AG09309 (cell line): ENCODE measurements at regions not wholly inside any gene's neighbourhood (a gene's known extent, or its start where the extent isn't known, plus 50 kb on each side); places are given as distances from the start of the nearest gene placed in this dataset.
"Not testable (repeated sequence)": the region's sequence is repeated elsewhere in the genome, so short reads cannot be mapped to it uniquely, and the experiment has no call there.

Source experiments
- DNase-seq: peaks from one replicate; pipeline ENCODE4 v3.0.0-alpha.2; 2010; ENCODE audit warnings: low read depth
- H3K4me3 ChIP-seq: 2 replicates; pipeline ENCODE4 v1.5.1; 2011; ENCODE audit warnings: mild to moderate bottlenecking, low read depth, low read length, moderate library complexity; ENCODE audit not compliant: control insufficient read depth
- CTCF ChIP-seq: IDR thresholded peaks from 2 replicates; pipeline ENCODE4 v1.5.1; 2011; ENCODE audit warnings: mild to moderate bottlenecking, low read depth, low read length, inconsistent platforms; ENCODE audit not compliant: insufficient read depth, control insufficient read depth; ENCODE audit errors: missing control alignments

- no peak for DNase-seq
- H3K4me3 ChIP-seq, result no peak overlapping the region
- TF ChIP-seq CTCF, result no peak
Observed at GRCh38 chr12:30278401-30278800, 417.3 kb downstream of the IPO8 start.

- DNase-seq, H3K4me3 ChIP-seq: not testable (repeated sequence)
Observed at GRCh38 chr12:30272515-30272914, 423.2 kb downstream of the IPO8 start.

DNA sequence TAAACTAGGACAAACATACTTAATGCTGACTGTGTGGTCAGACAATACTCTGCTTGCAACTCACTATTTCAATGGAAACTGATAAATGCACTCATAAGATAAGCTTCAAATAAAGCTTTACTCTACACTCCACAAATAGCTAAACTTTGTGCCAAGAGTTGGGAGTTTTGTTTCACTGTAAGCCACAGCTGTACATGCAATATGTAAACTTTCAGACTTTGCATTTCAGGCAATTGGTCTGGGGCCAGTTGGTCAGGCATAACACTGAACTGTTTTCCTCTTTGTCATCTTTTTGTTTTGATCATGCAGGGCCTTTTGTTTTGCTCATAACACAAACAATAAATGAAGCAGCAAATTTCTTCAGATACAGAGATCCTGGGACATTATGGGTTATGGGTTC lies 426.2 kb downstream of the IPO8 start:
- DNase-seq, result no peak
- H3K4me3 ChIP-seq, result no peak overlapping the region
- no peak for TF ChIP-seq CTCF

DNA sequence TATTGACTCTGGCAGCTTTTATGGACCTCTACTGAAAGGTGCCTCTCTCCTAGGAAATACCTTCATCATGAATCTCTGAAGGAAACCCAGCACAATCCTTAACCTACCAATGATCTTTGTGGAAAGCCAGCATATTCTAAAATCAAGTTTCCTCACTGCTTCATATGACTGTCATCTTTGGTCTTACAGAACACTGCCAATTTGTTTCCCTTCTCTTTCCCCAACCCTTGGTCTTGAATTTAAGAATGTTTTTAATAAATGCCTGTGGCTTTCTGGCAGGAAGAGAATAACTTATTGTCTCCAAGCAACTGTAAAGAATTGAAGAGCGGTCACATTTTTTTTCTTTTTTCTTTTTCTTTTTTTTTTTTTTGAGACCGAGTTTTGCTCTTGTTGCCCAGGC lies 427.6 kb downstream of the IPO8 start:
- no peak for DNase-seq
- no peak overlapping the region for H3K4me3 ChIP-seq
- TF ChIP-seq CTCF, result no peak

DNA sequence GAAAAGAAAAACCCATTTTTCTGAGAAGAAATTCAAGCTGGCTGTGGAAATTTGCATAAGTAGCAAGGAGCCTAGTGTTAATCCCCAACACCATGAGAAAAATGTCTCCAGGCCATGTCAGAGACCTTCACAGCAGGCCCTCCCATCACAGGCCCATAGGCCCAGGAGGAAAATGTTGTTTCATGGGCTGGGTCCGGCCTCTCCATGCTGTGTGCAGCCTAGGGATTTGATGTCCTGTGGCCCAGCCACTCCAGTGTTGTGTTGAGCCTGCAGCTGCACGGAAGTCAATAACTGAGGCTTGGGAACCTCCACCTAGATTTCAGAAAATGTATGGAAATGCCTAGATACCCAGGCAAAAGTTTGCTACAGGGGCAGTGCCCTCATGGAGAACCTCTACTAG lies 432.2 kb downstream of the IPO8 start:
- DNase-seq, result no peak
- H3K4me3 ChIP-seq, result no peak overlapping the region
- TF ChIP-seq CTCF, result no peak

DNA sequence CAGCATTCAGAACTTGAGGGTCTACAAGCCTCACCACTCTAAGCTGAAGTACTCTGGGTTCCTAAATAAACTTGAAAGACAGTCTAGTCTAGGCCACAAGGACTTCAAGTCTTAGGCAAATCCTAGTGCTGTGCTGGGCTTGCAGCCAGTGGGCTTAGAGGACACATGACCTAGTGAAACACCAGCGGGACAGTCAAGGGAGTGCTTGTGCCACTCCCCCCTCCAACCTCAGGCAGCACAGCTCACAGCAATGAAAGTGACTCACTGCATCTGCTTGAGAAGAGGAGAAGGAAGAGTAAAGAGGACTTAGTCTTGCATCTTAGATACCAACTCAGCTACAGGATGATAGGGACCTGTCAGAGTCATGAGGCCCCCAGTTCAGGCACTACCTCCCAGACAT lies 438.1 kb downstream of the IPO8 start:
- TF ChIP-seq CTCF, result no peak
- H3K4me3 ChIP-seq, result no peak overlapping the region
- DNase-seq, result no peak

- TF ChIP-seq CTCF, result no peak
- DNase-seq, result no peak
- H3K4me3 ChIP-seq, result no peak overlapping the region
Observed at GRCh38 chr12:30251546-30251945, 444.1 kb downstream of the IPO8 start.
